GM19395 (cell line): ENCODE measurements at regions not wholly inside any gene's neighbourhood (a gene's known extent, or its start where the extent isn't known, plus 50 kb on each side); places are given as distances from the start of the nearest gene placed in this dataset.

Experiments used
- ATAC-seq: cut with Tn5 transposase; IDR thresholded peaks from one replicate; pipeline ENCODE4 v1.9.1; 2021; ENCODE audit warnings: mild to moderate bottlenecking, moderate library complexity; ENCODE audit not compliant: unreplicated experiment

GRCh38 chr9:96089452-96090085, 212.4 kb downstream of the HSD17B3 start:
- no peak for ATAC-seq

- ATAC-seq: no peak
Observed at GRCh38 chr9:96088510-96088909, 213.0 kb downstream of the ERCC6L2 start.

DNA sequence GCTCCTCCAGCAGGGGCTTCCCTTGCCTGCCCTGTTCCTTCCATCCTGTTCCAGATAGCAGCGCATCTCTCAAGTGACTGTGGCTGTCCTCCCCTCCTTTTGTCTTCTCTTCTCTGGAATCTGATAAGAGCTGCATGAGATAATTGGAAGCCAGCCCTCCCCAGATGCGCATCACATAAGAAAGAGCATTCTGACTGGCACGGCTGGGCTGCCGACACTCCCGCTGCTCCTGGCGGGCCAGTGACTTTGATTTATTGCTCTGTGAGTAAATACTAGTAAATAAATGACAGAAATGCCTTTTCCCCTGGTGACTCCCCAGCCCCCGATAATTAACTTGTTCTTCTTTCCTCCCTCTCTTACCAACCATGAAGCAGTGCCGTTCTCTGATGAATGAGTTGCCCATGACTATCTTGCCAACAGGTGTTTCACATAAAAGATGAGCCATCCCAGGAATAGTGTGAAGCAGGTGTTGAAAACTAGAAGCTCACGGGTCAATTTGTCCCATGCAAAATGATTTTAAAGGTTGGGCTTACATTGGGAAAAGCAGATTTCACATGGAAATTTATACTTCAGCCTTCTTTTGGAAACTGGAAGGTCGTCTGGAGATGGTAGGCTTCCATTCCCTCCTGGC, 212.3 kb downstream of the ERCC6L2 start:
- ATAC-seq: no peak

DNA sequence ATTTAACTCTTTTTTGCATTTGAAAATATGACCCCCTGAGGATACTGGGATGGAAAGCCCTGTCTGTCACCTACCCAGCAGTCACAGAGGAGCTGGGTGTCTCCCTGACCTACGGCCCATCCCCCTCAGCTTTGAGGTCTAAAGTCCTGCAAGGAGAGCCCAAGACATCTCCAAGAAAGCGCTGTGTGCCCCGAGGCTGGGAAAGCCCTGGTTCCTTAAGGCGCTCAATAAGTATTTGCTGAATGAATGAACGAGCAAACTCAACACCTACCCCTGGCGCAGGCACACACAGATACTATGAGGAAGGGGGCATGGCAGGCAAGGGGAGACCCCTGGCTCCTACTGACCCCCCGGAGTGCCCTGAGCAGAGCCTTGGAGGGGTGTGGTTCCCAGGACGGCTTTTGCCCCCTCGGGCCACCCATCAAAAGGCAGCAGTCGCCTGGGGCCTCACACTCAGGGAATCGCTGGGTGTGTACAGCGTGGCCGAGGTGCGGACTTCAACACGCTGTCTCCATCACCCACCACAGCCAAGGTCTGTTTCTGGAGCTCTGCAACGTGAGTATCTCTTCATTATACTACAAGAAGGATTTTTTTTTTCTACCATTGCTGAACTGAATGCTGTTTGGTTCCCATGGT, 211.6 kb downstream of the ERCC6L2 start:
- no peak for ATAC-seq

GRCh38 chr9:96085491-96086143, 210.1 kb downstream of the ERCC6L2 start:
- ATAC-seq: no peak

GRCh38 chr9:96084331-96084734, 208.8 kb downstream of the ERCC6L2 start:
- ATAC-seq: no peak

- ATAC-seq: no peak
Observed at GRCh38 chr9:96082516-96083232, 207.2 kb downstream of the ERCC6L2 start.

GRCh38 chr9:96080364-96080763, 204.9 kb downstream of the ERCC6L2 start:
- no peak for ATAC-seq

- no peak for ATAC-seq
Observed at GRCh38 chr9:96079779-96080178, 204.3 kb downstream of the ERCC6L2 start.

DNA sequence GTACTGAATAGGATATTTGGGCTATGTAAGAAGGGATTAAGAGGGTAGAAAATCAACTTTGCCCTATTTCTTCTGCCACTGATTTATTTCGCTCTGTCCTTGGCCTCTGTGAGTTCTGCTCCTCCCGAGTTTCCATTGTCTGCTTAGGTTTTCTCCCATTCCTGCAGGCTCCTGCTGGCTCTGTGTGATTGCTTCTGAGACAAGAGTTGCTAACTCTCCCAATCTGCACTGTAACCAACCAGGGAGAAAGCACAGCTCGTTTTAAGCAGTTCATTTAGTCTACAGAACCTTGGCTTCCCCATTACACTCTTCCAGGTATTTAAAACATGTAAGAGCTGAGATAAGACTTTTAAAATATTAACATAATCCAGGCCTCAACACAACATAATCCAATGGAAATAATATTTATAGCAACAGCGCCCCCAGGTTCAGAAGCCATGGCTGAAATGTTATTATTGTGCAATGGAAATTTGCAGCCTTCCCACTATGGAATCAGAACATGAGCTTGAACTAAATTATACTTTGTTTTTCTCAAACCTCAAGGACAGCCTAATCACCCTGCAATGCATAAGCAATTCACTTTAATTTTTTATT, 203.5 kb downstream of the ERCC6L2 start:
- no peak for ATAC-seq

- no peak for ATAC-seq
Observed at GRCh38 chr9:96075757-96076156, 200.3 kb downstream of the ERCC6L2 start.

DNA sequence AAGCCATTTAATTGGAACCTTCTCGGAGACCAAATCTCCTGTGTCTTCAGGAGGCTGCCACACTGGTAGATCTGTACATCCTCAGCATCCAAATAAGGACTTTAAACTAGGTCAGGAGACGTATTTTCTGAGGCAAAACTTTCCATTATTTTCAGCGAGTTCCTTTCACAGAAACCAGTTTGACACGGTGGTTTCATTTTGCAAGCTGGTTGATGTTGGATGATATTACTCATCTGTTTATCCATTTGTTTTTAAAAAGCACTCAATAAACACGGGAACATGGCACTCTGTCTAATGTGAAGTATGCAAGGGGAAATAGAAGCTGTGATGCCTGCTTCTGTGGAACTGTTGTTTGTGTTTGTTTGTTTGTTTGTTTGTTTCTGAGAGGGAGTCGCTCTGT, 199.6 kb downstream of the ERCC6L2 start:
- ATAC-seq: no peak

GRCh38 chr9:96073531-96074480, 198.3 kb downstream of the ERCC6L2 start:
- no peak for ATAC-seq

DNA sequence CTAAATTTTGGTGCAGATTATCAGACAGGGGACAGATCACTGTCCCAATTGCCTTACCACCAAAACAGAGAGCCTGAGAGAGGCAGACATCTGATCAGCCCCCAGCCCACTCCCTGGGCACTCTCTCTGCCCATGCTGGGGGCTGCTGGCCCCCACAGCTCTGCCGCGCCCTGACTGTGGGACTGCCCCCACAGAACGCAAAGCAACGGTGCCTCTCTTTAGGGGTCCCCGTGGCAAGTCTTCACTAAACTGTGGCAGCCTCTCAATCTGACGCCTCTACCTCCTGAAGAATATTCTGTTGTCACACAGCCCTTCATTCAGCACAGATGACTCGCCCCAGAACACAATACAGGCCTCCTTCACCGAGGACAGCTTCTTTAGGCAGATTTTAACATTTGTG, 197.4 kb downstream of the ERCC6L2 start:
- no peak for ATAC-seq

- no peak for ATAC-seq
Observed at GRCh38 chr9:96071815-96072124, 196.3 kb downstream of the ERCC6L2 start.

DNA sequence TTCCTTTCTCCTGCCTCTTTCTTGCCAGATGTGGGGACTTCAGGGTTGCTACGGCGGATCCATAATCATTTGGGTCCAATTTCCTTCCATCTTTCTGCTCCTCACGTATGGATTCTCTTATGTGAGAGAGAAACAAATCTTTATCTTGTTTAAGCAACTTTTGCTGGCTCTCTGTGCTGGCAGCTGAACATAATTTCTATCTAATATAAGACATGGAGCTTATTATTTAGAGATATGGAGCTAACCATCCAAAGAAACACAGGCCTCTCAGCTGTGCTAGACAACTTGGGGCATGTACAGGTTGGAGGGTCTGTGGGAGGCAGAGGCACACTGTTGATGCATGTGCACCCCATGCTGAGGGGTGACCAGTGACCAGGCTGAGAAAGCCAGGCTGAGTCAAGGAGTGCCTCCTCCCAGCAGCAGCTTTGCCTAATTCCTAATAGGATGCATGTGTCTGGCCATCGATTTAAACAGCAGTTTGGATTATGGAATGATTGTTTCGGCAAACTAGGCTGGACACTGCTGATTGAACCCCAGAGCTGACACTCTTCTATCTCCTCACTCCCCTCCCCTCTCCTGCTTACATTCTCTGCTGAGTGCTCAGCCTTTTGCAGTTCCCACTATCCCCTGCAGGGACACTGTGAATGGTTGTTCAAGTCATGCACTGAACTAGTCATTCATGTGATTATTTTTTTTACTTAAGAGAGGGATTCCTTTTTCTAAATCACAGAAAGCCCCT, 195.8 kb downstream of the ERCC6L2 start:
- ATAC-seq: no peak

GRCh38 chr9:96069629-96070220, 194.2 kb downstream of the ERCC6L2 start:
- no peak for ATAC-seq

- no peak for ATAC-seq
Observed at GRCh38 chr9:96068511-96068910, 193.0 kb downstream of the ERCC6L2 start.

DNA sequence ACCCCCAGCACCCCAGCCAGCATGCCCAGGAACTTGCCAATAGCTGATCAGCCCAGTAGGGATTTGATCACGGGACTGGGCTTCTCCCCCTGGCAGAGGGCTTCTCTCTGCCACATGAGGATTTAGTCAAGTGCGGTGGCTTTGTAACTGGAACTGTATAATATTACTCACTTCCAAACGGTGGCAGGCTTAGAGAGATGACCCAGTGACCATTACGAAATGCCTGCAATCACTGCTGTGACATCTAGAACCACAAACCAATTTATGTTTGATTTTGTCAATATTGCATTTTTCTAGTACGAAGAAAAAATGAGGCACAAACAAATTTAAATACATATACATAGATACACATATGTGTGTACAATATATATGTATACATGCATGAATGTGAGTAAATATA, 192.1 kb downstream of the ERCC6L2 start:
- ATAC-seq: no peak
